Progenitor cell of endocrine pancreas (in vitro differentiated cells): ENCODE measurements at regions not wholly inside any gene's neighbourhood (a gene's known extent, or its start where the extent isn't known, plus 50 kb on each side); places are given as distances from the start of the nearest gene placed in this dataset.

Experiments
- DNase-seq: peaks from one replicate; pipeline ENCODE4 v3.0.0; 2021; ENCODE audit warnings: low spot score; ENCODE audit not compliant: unreplicated experiment
- H3K27ac Mint-ChIP-seq: 2 replicates; pipeline ENCODE4 v1.8.0; 2021; ENCODE audit warnings: mild to moderate bottlenecking, moderate library complexity, mixed read lengths
- H3K27me3 Mint-ChIP-seq: 2 replicates; pipeline ENCODE4 v1.8.0; 2021; ENCODE audit warnings: mixed read lengths
- H3K36me3 Mint-ChIP-seq: 2 replicates; pipeline ENCODE4 v1.8.0; 2022; ENCODE audit warnings: mixed read lengths; ENCODE audit not compliant: insufficient read depth
- H3K4me1 Mint-ChIP-seq: 2 replicates; pipeline ENCODE4 v1.8.0; 2021; ENCODE audit warnings: low read depth, mixed read lengths
- H3K4me3 Mint-ChIP-seq: 2 replicates; pipeline ENCODE4 v1.8.0; 2021; ENCODE audit warnings: low read depth, mild to moderate bottlenecking, moderate library complexity, mixed read lengths
- H3K9me3 Mint-ChIP-seq: 2 replicates; pipeline ENCODE4 v1.8.0; 2021; ENCODE audit warnings: low read depth, mixed read lengths
- CTCF ChIP-seq: fragments of 200-600 bp; sonication (generic); IDR thresholded peaks from one replicate; pipeline ENCODE4 v1.5.0; 2021; ENCODE audit warnings: antibody characterized with exemption, mild to moderate bottlenecking; ENCODE audit not compliant: unreplicated experiment

DNA sequence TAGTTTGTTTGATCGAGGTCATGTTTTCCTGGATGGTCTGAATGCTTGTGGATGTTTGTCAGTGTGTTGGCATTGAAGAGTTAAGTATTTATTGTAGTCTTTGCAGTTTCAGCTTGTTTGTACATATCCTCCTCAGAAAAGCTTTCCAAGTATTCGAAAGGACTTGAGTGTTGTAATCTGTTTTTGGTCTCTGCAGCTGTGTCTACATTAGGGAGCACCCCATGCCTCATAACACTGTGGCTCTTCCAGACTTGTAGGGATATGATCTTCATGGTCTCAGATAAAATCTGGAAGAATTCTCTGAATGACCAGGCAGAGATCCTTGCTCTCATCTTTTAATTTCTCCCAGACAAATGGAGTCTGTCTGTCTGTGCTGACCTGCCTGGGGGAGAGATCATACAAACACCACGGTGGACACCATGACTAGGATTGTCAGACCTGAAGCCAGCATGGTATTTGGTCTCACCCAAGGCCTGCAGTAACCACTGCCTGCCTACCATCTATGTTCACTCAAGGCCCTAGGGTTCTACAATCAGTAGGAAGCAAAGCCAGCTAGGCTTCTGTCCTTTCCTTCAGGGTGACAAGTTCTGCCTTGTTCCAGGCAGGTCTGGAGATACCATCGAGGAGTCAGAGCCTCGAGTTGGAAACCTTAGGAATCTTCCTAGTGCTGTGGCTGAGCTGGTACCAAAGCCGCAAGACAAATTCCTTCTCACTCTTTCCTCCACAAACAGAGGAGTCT lies 114.7 kb upstream of the KHDRBS2 start:
- H3K4me1 Mint-ChIP-seq = no peaks in the 10 kb centered on the region
- H3K27ac Mint-ChIP-seq = no peak overlapping the region
- no peak for DNase-seq
- no peak overlapping the region for H3K4me3 Mint-ChIP-seq
- no peaks in the 10 kb centered on the region for H3K36me3 Mint-ChIP-seq
- no peaks in the 10 kb centered on the region for H3K27me3 Mint-ChIP-seq
- no peak for TF ChIP-seq CTCF
- peaks cover 6% of the 10 kb centered on the region for H3K9me3 Mint-ChIP-seq

GRCh38 chr6:62393608-62394007 lies 107.6 kb upstream of the KHDRBS2 start:
- Mint-ChIP-seq H3K36me3 (no peaks in the 10 kb centered on the region), H3K27ac (no peak overlapping the region), H3K9me3 (peaks cover under 1% of the 10 kb centered on the region), H3K27me3 (no peaks in the 10 kb centered on the region), H3K4me3 (no peak overlapping the region), H3K4me1 (no peaks in the 10 kb centered on the region)
- DNase-seq = no peak
- TF ChIP-seq CTCF = no peak

- no peak overlapping the region for H3K27ac Mint-ChIP-seq
- no peak for DNase-seq
- H3K27me3 Mint-ChIP-seq = no peaks in the 10 kb centered on the region
- H3K36me3 Mint-ChIP-seq = no peaks in the 10 kb centered on the region
- no peak for TF ChIP-seq CTCF
- H3K4me1 Mint-ChIP-seq = no peaks in the 10 kb centered on the region
- no peaks in the 10 kb centered on the region for H3K9me3 Mint-ChIP-seq
- H3K4me3 Mint-ChIP-seq = no peak overlapping the region
Observed at GRCh38 chr6:62392291-62392690, 106.3 kb upstream of the KHDRBS2 start.

- Mint-ChIP-seq H3K36me3 (no peaks in the 10 kb centered on the region), H3K9me3 (no peaks in the 10 kb centered on the region), H3K4me1 (no peaks in the 10 kb centered on the region), H3K27ac (no peak overlapping the region), H3K27me3 (no peaks in the 10 kb centered on the region), H3K4me3 (no peak overlapping the region)
- TF ChIP-seq CTCF = no peak
- DNase-seq = no peak
Observed at GRCh38 chr6:62391358-62391757, 105.3 kb upstream of the KHDRBS2 start.

GRCh38 chr6:62390401-62390800 lies 104.4 kb upstream of the KHDRBS2 start:
- Mint-ChIP-seq H3K4me3 (no peak overlapping the region), H3K4me1 (no peaks in the 10 kb centered on the region), H3K9me3 (no peaks in the 10 kb centered on the region), H3K27me3 (no peaks in the 10 kb centered on the region), H3K36me3 (no peaks in the 10 kb centered on the region), H3K27ac (no peak overlapping the region)
- no peak for DNase-seq
- TF ChIP-seq CTCF = no peak
